Omental fat pad (tissue), 3 donors: ENCODE measurements at regions not wholly inside any gene's neighbourhood (a gene's known extent, or its start where the extent isn't known, plus 50 kb on each side); places are given as distances from the start of the nearest gene placed in this dataset.
"Not testable (repeated sequence)": the region's sequence is repeated elsewhere in the genome, so short reads cannot be mapped to it uniquely, and the experiment has no call there.

Source experiments
- ATAC-seq: fragments of 150-250 bp; one replicate; pipeline ENCODE4 v1.9.1; 2016; ENCODE audit warnings: mild to moderate bottlenecking, moderate library complexity; ENCODE audit not compliant: low FRiP score
- DNase-seq: peaks from one replicate; pipeline ENCODE4 v3.0.0-alpha.2; 2019; ENCODE audit warnings: low spot score
- CTCF ChIP-seq, 3 donors: fragments of 450-650 bp; IDR thresholded peaks; one replicate each; pipeline ENCODE4 v1.5.1; 2016 to 2017; ENCODE audit warnings: antibody characterized with exemption in 3 of 3, mild to moderate bottlenecking in 3 of 3, moderate library complexity in 2 of 3

GRCh38 chr7:156368053-156368843 lies 272.3 kb upstream of the RNF32 start:
- ATAC-seq (no peak), DNase-seq (no peak)
- no peak for TF ChIP-seq CTCF (IDR thresholded peaks at IDR 0.05)

- no peak for TF ChIP-seq CTCF (IDR thresholded peaks at IDR 0.05)
- no peak for ATAC-seq
- DNase-seq: no peak
These were observed 276.8 kb upstream of the RNF32 start for GRCh38 chr7:156363751-156364150.

- no peak for TF ChIP-seq CTCF (IDR thresholded peaks at IDR 0.05)
- DNase-seq (no peak), ATAC-seq (no peak)
These were observed 279.7 kb upstream of the RNF32 start for GRCh38 chr7:156360835-156361234.

GRCh38 chr7:156356551-156356950 lies 284.0 kb upstream of the RNF32 start:
- DNase-seq (no peak), ATAC-seq (no peak)
- no peak for TF ChIP-seq CTCF (IDR thresholded peaks at IDR 0.05)

GRCh38 chr7:156353352-156353751 lies 287.2 kb upstream of the RNF32 start:
- ATAC-seq: no peak

GRCh38 chr7:156347703-156348248 lies 292.8 kb upstream of the RNF32 start:
- DNase-seq, ATAC-seq: not testable (repeated sequence)

More at GRCh38 chr7:156353352-156353751, 287.2 kb upstream of the RNF32 start:
- DNase-seq: no peak
- no peak for TF ChIP-seq CTCF (IDR thresholded peaks at IDR 0.05)

- ATAC-seq: no peak
- DNase-seq: no peak
- TF ChIP-seq CTCF (IDR thresholded peaks at IDR 0.05): no peak
These were observed 293.4 kb upstream of the RNF32 start for GRCh38 chr7:156347132-156347531.
